SK-N-SH treated with all-trans-retinoic acid at 6 μM for 48 hours (cell line): ENCODE measurements at regions not wholly inside any gene's neighbourhood (a gene's known extent, or its start where the extent isn't known, plus 50 kb on each side); places are given as distances from the start of the nearest gene placed in this dataset.
"Not testable (repeated sequence)": the region's sequence is repeated elsewhere in the genome, so short reads cannot be mapped to it uniquely, and the experiment has no call there.

Source experiments
- ATAC-seq: fragments of 200-7000 bp; cut with Tn5 transposase; 3 replicates; pipeline ENCODE4 v1.9.1; 2020; ENCODE audit warnings: mild to moderate bottlenecking, moderate library complexity
- ARNTL ChIP-seq: fragments of 450-650 bp; formaldehyde crosslinking; IDR thresholded peaks from 2 replicates; pipeline ENCODE4 v1.5.0; 2020; ENCODE audit warnings: low read depth, mild to moderate bottlenecking, moderate library complexity, borderline replicate concordance
- BACH2 ChIP-seq: fragments of 250-450 bp; sonication (Bioruptor Pico); IDR thresholded peaks from 2 replicates; pipeline ENCODE4 v1.9.0; 2021; ENCODE audit warnings: mild to moderate bottlenecking, borderline replicate concordance
- CREB5 ChIP-seq: fragments of 250-450 bp; sonication (Bioruptor Pico); IDR thresholded peaks from 2 replicates; pipeline ENCODE4 v1.5.1; 2020; ENCODE audit warnings: low read depth, mild to moderate bottlenecking, moderate library complexity
- CSDC2 ChIP-seq: fragments of 250-450 bp; sonication (Bioruptor Pico); IDR thresholded peaks from 2 replicates; pipeline ENCODE4 v1.5.0; 2020; ENCODE audit warnings: mild to moderate bottlenecking, moderate library complexity
- CSRNP3 ChIP-seq: fragments of 250-450 bp; sonication (Bioruptor Pico); IDR thresholded peaks from 2 replicates; pipeline ENCODE4 v1.5.1; 2021; ENCODE audit warnings: mild to moderate bottlenecking, moderate library complexity
- ESRRG ChIP-seq: fragments of 250-450 bp; sonication (Bioruptor Pico); IDR thresholded peaks from 2 replicates; pipeline ENCODE4 v1.6.1; 2021; ENCODE audit warnings: mild to moderate bottlenecking
- GLIS3 ChIP-seq: fragments of 250-450 bp; sonication (Bioruptor Pico); IDR thresholded peaks from 2 replicates; pipeline ENCODE4 v1.5.0; 2020; ENCODE audit warnings: mild to moderate bottlenecking, moderate library complexity
- ISL1 ChIP-seq: fragments of 250-450 bp; sonication (Bioruptor Pico); IDR thresholded peaks from 2 replicates; pipeline ENCODE4 v2.1.2; 2022; ENCODE audit warnings: mild to moderate bottlenecking, moderate library complexity
- OSR1 ChIP-seq: fragments of 250-450 bp; sonication (Bioruptor Pico); IDR thresholded peaks from 2 replicates; pipeline ENCODE4 v1.8.0; 2022; ENCODE audit warnings: moderate library complexity, mild to moderate bottlenecking, inconsistent platforms
- PATZ1 ChIP-seq: fragments of 250-450 bp; sonication (Bioruptor Pico); IDR thresholded peaks from 2 replicates; pipeline ENCODE4 v1.8.0; 2020; ENCODE audit warnings: mild to moderate bottlenecking, moderate library complexity, borderline replicate concordance
- PPARA ChIP-seq: fragments of 250-450 bp; sonication (Bioruptor Pico); IDR thresholded peaks from 2 replicates; pipeline ENCODE4 v1.5.0; 2020; ENCODE audit warnings: mild to moderate bottlenecking, borderline replicate concordance
- RARB ChIP-seq: fragments of 250-450 bp; sonication (Bioruptor Pico); IDR thresholded peaks from 2 replicates; pipeline ENCODE4 v1.8.0; 2021; ENCODE audit warnings: mild to moderate bottlenecking, moderate library complexity
- SNAI2 ChIP-seq: fragments of 250-450 bp; sonication (Bioruptor Pico); IDR thresholded peaks from 2 replicates; pipeline ENCODE4 v1.5.0; 2020; ENCODE audit warnings: mild to moderate bottlenecking, moderate library complexity
- TCF4 ChIP-seq: fragments of 250-450 bp; sonication (Bioruptor Pico); IDR thresholded peaks from 2 replicates; pipeline ENCODE4 v1.8.0; 2021; ENCODE audit warnings: mild to moderate bottlenecking, moderate library complexity, borderline replicate concordance
- TOX ChIP-seq: fragments of 250-450 bp; sonication (Bioruptor Pico); IDR thresholded peaks from 2 replicates; pipeline ENCODE4 v1.8.0; 2021; ENCODE audit warnings: mild to moderate bottlenecking, moderate library complexity, borderline replicate concordance
- TSHZ2 ChIP-seq: fragments of 250-450 bp; sonication (Bioruptor Pico); IDR thresholded peaks from 2 replicates; pipeline ENCODE4 v1.5.0; 2020; ENCODE audit warnings: mild to moderate bottlenecking, moderate library complexity
- ZC3H10 ChIP-seq: fragments of 250-450 bp; sonication (Bioruptor Pico); IDR thresholded peaks from 2 replicates; pipeline ENCODE4 v1.5.1; 2021; ENCODE audit warnings: mild to moderate bottlenecking, moderate library complexity
- ZFP3 ChIP-seq: fragments of 250-450 bp; sonication (Bioruptor Pico); IDR thresholded peaks from 2 replicates; pipeline ENCODE4 v1.5.0; 2020; ENCODE audit warnings: mild to moderate bottlenecking, moderate library complexity
- ZFP30 ChIP-seq: fragments of 450-650 bp; formaldehyde crosslinking; IDR thresholded peaks from 2 replicates; pipeline ENCODE4 v1.5.0; 2022; ENCODE audit warnings: mild to moderate bottlenecking, moderate library complexity
- ZNF565 ChIP-seq: fragments of 450-650 bp; formaldehyde crosslinking; conservative IDR thresholded peaks from 2 replicates; pipeline ENCODE4 v1.5.0; 2020; ENCODE audit warnings: low read depth, mild to moderate bottlenecking, moderate library complexity
- ZNF70 ChIP-seq: fragments of 450-650 bp; formaldehyde crosslinking; IDR thresholded peaks from 2 replicates; pipeline ENCODE4 v1.5.0; 2020; ENCODE audit warnings: mild to moderate bottlenecking, moderate library complexity
- ZNF8 ChIP-seq: fragments of 450-650 bp; formaldehyde crosslinking; IDR thresholded peaks from 2 replicates; pipeline ENCODE4 v1.5.0; 2020; ENCODE audit warnings: mild to moderate bottlenecking, moderate library complexity

- ATAC-seq: no peak
- TF ChIP-seq BACH2 (CRISPR knock-in tag) (no peak), CSDC2 (CRISPR knock-in tag) (no peak), PPARA (no peak), ZFP3 (CRISPR knock-in tag) (no peak), OSR1 (no peak), CREB5 (no peak), PATZ1 (no peak), TSHZ2 (no peak), ZNF565 (CRISPR knock-in tag) (no peak), TCF4 (CRISPR knock-in tag) (no peak), SNAI2 (no peak), ZNF70 (CRISPR knock-in tag) (no peak), ZNF8 (no peak), ZC3H10 (CRISPR knock-in tag) (no peak), ESRRG (no peak), TOX (CRISPR knock-in tag) (no peak), RARB (CRISPR knock-in tag) (no peak), CSRNP3 (CRISPR knock-in tag) (no peak), ISL1 (CRISPR knock-in tag) (no peak)
- TF ChIP-seq, all 23 proteins: peak for 0
Observed at GRCh38 chr22:34841331-34841771, 224.6 kb upstream of the ISX start.

GRCh38 chr22:34841911-34842310 is 224.0 kb upstream of the ISX start:
- no peak for TF ChIP-seq TCF4 (CRISPR knock-in tag)
- TF ChIP-seq PPARA: no peak
- TF ChIP-seq ZFP3 (CRISPR knock-in tag): no peak
- TF ChIP-seq TOX (CRISPR knock-in tag): no peak
- no peak for TF ChIP-seq ZFP30 (CRISPR knock-in tag)
- ATAC-seq: no peak

- ATAC-seq: no peak
Observed at GRCh38 chr22:34842630-34843029, 223.3 kb upstream of the ISX start.

GRCh38 chr22:34843743-34844142 is 222.2 kb upstream of the ISX start:
- ATAC-seq: not testable (repeated sequence)

More at GRCh38 chr22:34842630-34843029, 223.3 kb upstream of the ISX start:
- no peak for TF ChIP-seq CREB5
- TF ChIP-seq PPARA: no peak
- no peak for TF ChIP-seq ZNF70 (CRISPR knock-in tag)
- TF ChIP-seq GLIS3 (CRISPR knock-in tag): no peak
- no peak for TF ChIP-seq CSRNP3 (CRISPR knock-in tag)
- no peak for TF ChIP-seq ESRRG
- TF ChIP-seq TCF4 (CRISPR knock-in tag): no peak
- no peak for TF ChIP-seq ZFP30 (CRISPR knock-in tag)
- TF ChIP-seq ZNF565 (CRISPR knock-in tag): no peak
- TF ChIP-seq BACH2 (CRISPR knock-in tag): no peak
- TF ChIP-seq ARNTL (CRISPR knock-in tag): no peak
- TF ChIP-seq ZNF8: no peak
- no peak for TF ChIP-seq CSDC2 (CRISPR knock-in tag)
